Thyroid gland (tissue), 4 donors: ENCODE measurements at regions not wholly inside any gene's neighbourhood (a gene's known extent, or its start where the extent isn't known, plus 50 kb on each side); places are given as distances from the start of the nearest gene placed in this dataset.

Source experiments
- POLR2A ChIP-seq, 2 donors: fragments of 450-650 bp; IDR thresholded peaks; one replicate each; pipeline ENCODE4 v1.6.1; 2017; ENCODE audit warnings: antibody characterized with exemption in 2 of 2, mild to moderate bottlenecking in 2 of 2, moderate library complexity in 1 of 2
- TF ChIP-seq, protein P1 (sequence below), 6 experiments: fragments of 200-600 bp in 3 of 6; fragments of 450-650 bp in 3 of 6; sonication (generic) in 3 of 6; IDR thresholded peaks; one replicate each; pipeline ENCODE4 v1.5.1; 2016 to 2019; ENCODE audit warnings: antibody characterized with exemption in 6 of 6, mild to moderate bottlenecking in 2 of 6, inconsistent platforms in 1 of 6, moderate library complexity in 1 of 6

DNA sequence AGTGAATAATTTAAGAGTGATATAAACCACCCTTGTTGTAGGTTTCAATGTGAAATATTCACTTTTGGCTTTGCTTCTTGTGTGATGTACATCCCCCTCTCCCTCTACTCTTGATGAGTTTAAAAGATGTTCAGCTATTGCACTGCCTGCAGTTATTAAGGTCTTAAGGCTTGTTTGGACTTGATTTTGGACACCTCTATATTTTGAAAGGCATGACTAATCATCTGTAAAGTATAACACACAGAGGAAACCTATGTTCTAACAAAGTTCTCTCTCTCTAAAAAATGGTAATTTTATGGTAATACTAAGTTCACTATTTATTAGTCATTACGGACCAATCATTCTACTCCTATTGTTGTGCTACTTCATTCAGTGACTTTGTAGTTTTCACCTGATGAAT lies 1719.9 kb downstream of the GRIK2 start:
- TF ChIP-seq, protein P1, sequence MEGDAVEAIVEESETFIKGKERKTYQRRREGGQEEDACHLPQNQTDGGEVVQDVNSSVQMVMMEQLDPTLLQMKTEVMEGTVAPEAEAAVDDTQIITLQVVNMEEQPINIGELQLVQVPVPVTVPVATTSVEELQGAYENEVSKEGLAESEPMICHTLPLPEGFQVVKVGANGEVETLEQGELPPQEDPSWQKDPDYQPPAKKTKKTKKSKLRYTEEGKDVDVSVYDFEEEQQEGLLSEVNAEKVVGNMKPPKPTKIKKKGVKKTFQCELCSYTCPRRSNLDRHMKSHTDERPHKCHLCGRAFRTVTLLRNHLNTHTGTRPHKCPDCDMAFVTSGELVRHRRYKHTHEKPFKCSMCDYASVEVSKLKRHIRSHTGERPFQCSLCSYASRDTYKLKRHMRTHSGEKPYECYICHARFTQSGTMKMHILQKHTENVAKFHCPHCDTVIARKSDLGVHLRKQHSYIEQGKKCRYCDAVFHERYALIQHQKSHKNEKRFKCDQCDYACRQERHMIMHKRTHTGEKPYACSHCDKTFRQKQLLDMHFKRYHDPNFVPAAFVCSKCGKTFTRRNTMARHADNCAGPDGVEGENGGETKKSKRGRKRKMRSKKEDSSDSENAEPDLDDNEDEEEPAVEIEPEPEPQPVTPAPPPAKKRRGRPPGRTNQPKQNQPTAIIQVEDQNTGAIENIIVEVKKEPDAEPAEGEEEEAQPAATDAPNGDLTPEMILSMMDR (IDR thresholded peaks at IDR 0.05) = no peak
- no peak for TF ChIP-seq POLR2A (IDR thresholded peaks at IDR 0.05)
